Right atrium auricular region (tissue), 2 donors: ENCODE measurements at regions not wholly inside any gene's neighbourhood (a gene's known extent, or its start where the extent isn't known, plus 50 kb on each side); places are given as distances from the start of the nearest gene placed in this dataset.

Experiments used
- DNase-seq: peaks from one replicate; pipeline ENCODE4 v3.0.0-alpha.2; 2019; ENCODE audit warnings: low spot score
- H3K27ac ChIP-seq, 2 donors: fragments of 200-600 bp; sonication (generic); 1 replicate in 1 of 2; 2 replicates in 1 of 2; pipeline ENCODE4 v1.5.1; 2016 to 2019
- H3K27me3 ChIP-seq, 2 donors: fragments of 200-600 bp; sonication (generic); one replicate each; pipeline versions ENCODE4 v1.5.1 to v1.6.0; 2017 to 2019
- H3K36me3 ChIP-seq: fragments of 200-600 bp; sonication (generic); one replicate; pipeline ENCODE4 v1.5.1; 2016
- H3K4me1 ChIP-seq, 2 donors: fragments of 200-600 bp; sonication (generic); one replicate each; pipeline versions ENCODE4 v1.5.1 to v1.6.0; 2017 to 2019
- H3K4me3 ChIP-seq, 2 donors: fragments of 200-600 bp; sonication (generic); 1 replicate in 1 of 2; 2 replicates in 1 of 2; pipeline ENCODE4 v1.5.1; 2017 to 2019; ENCODE audit warnings: mild to moderate bottlenecking in 1 of 2, moderate library complexity in 1 of 2
- H3K9me3 ChIP-seq, 2 donors: fragments of 200-600 bp; sonication (generic); one replicate each; pipeline ENCODE4 v1.5.1; 2019
- CTCF ChIP-seq, 2 donors: fragments of 200-600 bp; sonication (generic); IDR thresholded peaks; one replicate each; pipeline ENCODE4 v1.5.1; 2019; ENCODE audit warnings: antibody characterized with exemption in 2 of 2

- DNase-seq: no peak
- H3K36me3 ChIP-seq: no peaks in the 10 kb centered on the region
- TF ChIP-seq CTCF (IDR thresholded peaks at IDR 0.05): no peak
- H3K27ac ChIP-seq: no peak overlapping the region
- no peak overlapping the region for H3K4me3 ChIP-seq
- no peaks in the 10 kb centered on the region for H3K27me3 ChIP-seq
- H3K4me1 ChIP-seq: no peaks in the 10 kb centered on the region
- no peaks in the 10 kb centered on the region for H3K9me3 ChIP-seq
Observed at GRCh38 chr12:69131077-69131476, 108.3 kb upstream of the CPSF6 start.

GRCh38 chr12:69136931-69137613 lies 102.3 kb upstream of the CPSF6 start:
- Histone ChIP-seq H3K4me3 (no peak overlapping the region), H3K27me3 (no peaks in the 10 kb centered on the region), H3K4me1 (no peaks in the 10 kb centered on the region), H3K9me3 (peaks cover 0 to 18% of the 10 kb centered on the region in 2 donors), H3K27ac (no peak overlapping the region), H3K36me3 (no peaks in the 10 kb centered on the region)
- no peak for TF ChIP-seq CTCF (IDR thresholded peaks at IDR 0.05)
- DNase-seq: no peak

- Histone ChIP-seq H3K27me3 (no peaks in the 10 kb centered on the region), H3K36me3 (no peaks in the 10 kb centered on the region), H3K9me3 (peaks cover 0 to 18% of the 10 kb centered on the region in 2 donors), H3K4me1 (no peaks in the 10 kb centered on the region), H3K4me3 (no peak overlapping the region), H3K27ac (no peak overlapping the region)
- no peak for TF ChIP-seq CTCF (IDR thresholded peaks at IDR 0.05)
- DNase-seq: no peak
Observed at GRCh38 chr12:69141074-69141473, 98.3 kb upstream of the CPSF6 start.

GRCh38 chr12:69149270-69149669 lies 90.1 kb upstream of the CPSF6 start:
- TF ChIP-seq CTCF (IDR thresholded peaks at IDR 0.05): no peak
- Histone ChIP-seq H3K27ac (no peak overlapping the region), H3K36me3 (no peaks in the 10 kb centered on the region), H3K27me3 (no peaks in the 10 kb centered on the region), H3K4me1 (no peaks in the 10 kb centered on the region), H3K4me3 (no peak overlapping the region), H3K9me3 (no peaks in the 10 kb centered on the region)
- no peak for DNase-seq

GRCh38 chr12:69150083-69150795 lies 89.1 kb upstream of the CPSF6 start:
- Histone ChIP-seq H3K4me3 (no peak overlapping the region), H3K4me1 (no peaks in the 10 kb centered on the region), H3K27ac (no peak overlapping the region), H3K27me3 (no peaks in the 10 kb centered on the region), H3K36me3 (no peaks in the 10 kb centered on the region), H3K9me3 (no peaks in the 10 kb centered on the region)
- TF ChIP-seq CTCF (IDR thresholded peaks at IDR 0.05): no peak
- DNase-seq: no peak
